ENCODE measurements at regions not wholly inside any gene's neighbourhood (a gene's known extent, or its start where the extent isn't known, plus 50 kb on each side); places are given as distances from the start of the nearest gene placed in this dataset.

- TF ChIP-seq POLR2A (IDR thresholded peaks at IDR 0.05) (no peak), POLR2AphosphoS5 (IDR thresholded peaks at IDR 0.05) (no peak), EP300 (IDR thresholded peaks at IDR 0.05; ENCODE audit: low read depth) (no peak), CTCF (IDR thresholded peaks at IDR 0.05) (no peak)
- H3K27me3 ChIP-seq, result no peaks in the 10 kb centered on the region
- H3K4me1 ChIP-seq, result no peaks in the 10 kb centered on the region
- H3K4me3 ChIP-seq, result no peak overlapping the region
- no peaks in the 10 kb centered on the region for H3K36me3 ChIP-seq
- in situ Hi-C loops (cut with MboI; ENCODE audit: low pct_ligation_motif_present in 1 of 4, low pct_unique_long_range_greater_than_20kb in 1 of 4, low sequenced_read_pairs in 3 of 4), result no loop called here
- intact Hi-C loops (cut with DNase I; ENCODE audit: low total_unique reads), result no loop called here
- no peak for DNase-seq
- H3K27ac ChIP-seq, result no peak overlapping the region
- WGBS, 2 donors (ENCODE audit: low coverage in 1 of 2), result 60 to 76% methylated on average over 1 of the region's 1 CpG
- H3K9me3 ChIP-seq, result no peaks in the 10 kb centered on the region
Measured at GRCh38 chr2:60029566-60029883, 523.9 kb downstream of the BCL11A start.

DNA sequence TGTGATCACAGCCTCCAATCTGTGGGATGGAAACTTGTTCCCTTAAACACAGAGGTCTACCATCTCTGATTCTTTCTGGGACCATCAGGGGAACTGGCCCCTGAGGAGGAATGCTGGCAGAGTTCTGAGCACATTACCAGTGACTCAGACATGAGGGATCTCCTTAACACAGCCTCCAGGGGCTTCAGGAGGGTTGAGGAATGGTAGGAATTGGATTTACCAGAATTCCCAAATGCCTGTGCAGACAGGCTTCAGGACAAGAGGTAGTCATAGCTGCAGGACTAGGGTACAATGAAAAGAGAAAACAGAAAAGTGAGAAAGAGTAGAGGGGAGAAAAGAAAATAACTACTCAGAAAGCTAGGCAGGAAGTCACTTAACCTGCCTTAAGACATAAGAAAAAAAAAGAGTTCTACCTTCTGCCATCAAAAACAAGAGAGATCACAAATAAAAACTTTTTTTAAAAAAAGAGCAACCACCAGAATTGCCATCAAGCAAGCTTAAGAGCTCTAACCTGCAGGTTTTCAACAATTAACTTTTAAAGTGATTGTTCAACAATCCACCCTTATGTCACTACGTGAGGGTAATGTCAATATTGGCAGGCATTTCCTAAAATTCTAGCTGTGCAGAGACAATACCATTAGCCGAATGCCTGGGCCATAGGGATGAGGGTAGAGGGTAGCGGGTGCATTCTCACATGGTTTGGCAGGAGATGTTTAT is 524.4 kb downstream of the BCL11A start:
- Histone ChIP-seq H3K36me3 (no peaks in the 10 kb centered on the region), H3K4me3 (no peak overlapping the region), H3K4me1 (no peaks in the 10 kb centered on the region), H3K27ac (no peak overlapping the region), H3K27me3 (no peaks in the 10 kb centered on the region), H3K9me3 (no peaks in the 10 kb centered on the region)
- no peak for DNase-seq
- TF ChIP-seq EP300 (IDR thresholded peaks at IDR 0.05; ENCODE audit: low read depth) (no peak), POLR2A (IDR thresholded peaks at IDR 0.05) (no peak), CTCF (IDR thresholded peaks at IDR 0.05) (no peak), POLR2AphosphoS5 (IDR thresholded peaks at IDR 0.05) (no peak)
- intact Hi-C loops (cut with DNase I; ENCODE audit: low total_unique reads), result no loop called here
- in situ Hi-C loops (cut with MboI; ENCODE audit: low pct_ligation_motif_present in 1 of 4, low pct_unique_long_range_greater_than_20kb in 1 of 4, low sequenced_read_pairs in 3 of 4), result no loop called here
- 19 to 34% methylated on average over 2 to 3 of the region's 3 CpGs for WGBS, 2 donors (ENCODE audit: low coverage in 1 of 2)

DNA sequence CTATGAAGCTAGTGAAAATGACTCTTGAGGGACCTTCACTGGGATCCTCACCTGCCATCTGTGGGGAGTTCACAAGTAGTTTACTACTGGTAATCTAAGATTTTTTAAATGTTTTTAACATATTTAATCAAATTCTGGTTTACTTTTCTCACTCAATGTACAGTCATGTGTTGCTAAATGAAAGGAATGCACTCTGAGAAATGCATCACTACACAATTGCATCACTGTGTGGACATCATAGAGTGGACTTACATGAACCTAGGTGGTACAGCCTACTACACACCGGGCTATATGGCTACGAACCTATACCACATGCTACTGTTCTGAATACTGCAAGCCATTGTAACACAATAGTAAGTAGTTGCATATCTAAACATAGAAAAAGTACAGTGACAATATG is 528.0 kb downstream of the BCL11A start:
- Histone ChIP-seq H3K27me3 (no peaks in the 10 kb centered on the region), H3K27ac (no peak overlapping the region), H3K4me1 (no peaks in the 10 kb centered on the region), H3K4me3 (no peak overlapping the region), H3K36me3 (no peaks in the 10 kb centered on the region), H3K9me3 (no peaks in the 10 kb centered on the region)
- in situ Hi-C loops (cut with MboI; ENCODE audit: low pct_ligation_motif_present in 1 of 4, low pct_unique_long_range_greater_than_20kb in 1 of 4, low sequenced_read_pairs in 3 of 4) (no loop called here), intact Hi-C loops (cut with DNase I; ENCODE audit: low total_unique reads) (no loop called here)
- WGBS, 2 donors (ENCODE audit: low coverage in 1 of 2), result 97 to 100% methylated on average over 2 of the region's 2 CpGs
- no peak for DNase-seq
- TF ChIP-seq POLR2AphosphoS5 (IDR thresholded peaks at IDR 0.05), result no peak
- no peak for TF ChIP-seq CTCF (IDR thresholded peaks at IDR 0.05)
- TF ChIP-seq POLR2A (IDR thresholded peaks at IDR 0.05), result no peak
- TF ChIP-seq EP300 (IDR thresholded peaks at IDR 0.05; ENCODE audit: low read depth), result no peak

DNA sequence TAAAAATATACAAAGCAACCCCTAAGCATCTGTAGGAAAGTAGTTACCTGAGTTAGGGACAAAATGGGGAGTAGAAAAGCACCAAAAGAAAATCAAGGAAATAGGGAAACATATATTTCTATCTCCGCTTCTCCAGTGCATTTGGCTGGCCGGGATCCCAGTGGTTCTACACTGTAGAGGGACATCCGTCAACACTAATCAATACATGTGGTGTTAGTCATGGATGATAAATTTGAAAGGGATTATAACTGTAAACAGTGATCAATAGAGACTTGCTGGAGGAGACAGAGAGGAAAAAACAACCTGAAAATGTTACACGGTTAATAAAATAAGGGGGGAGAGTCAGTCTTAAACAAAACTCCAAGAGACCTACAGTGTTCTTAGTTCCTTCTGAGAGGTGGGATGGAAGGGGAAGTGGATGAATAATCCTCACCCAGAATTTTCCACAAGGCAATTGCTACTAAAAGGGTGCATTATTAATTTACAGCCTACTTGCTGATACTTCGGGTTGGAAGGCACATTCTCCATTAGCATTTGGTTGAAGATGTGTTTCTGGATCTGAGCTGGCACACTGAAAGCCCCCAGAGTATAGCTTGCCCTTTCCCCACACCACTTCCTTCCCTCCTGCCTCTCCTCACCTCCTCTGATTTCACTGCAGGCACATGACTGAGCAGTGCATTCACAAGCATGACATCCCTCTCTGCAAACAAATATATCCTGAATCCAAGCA is 530.0 kb downstream of the BCL11A start:
- in situ Hi-C loops (cut with MboI; ENCODE audit: low pct_ligation_motif_present in 1 of 4, low pct_unique_long_range_greater_than_20kb in 1 of 4, low sequenced_read_pairs in 3 of 4), result no loop called here
- Histone ChIP-seq H3K27me3 (no peaks in the 10 kb centered on the region), H3K4me3 (no peak overlapping the region), H3K36me3 (no peaks in the 10 kb centered on the region), H3K9me3 (no peaks in the 10 kb centered on the region), H3K27ac (no peak overlapping the region), H3K4me1 (no peaks in the 10 kb centered on the region)
- DNase-seq, result no peak
- intact Hi-C loops (cut with DNase I; ENCODE audit: low total_unique reads), result no loop called here
- WGBS, 2 donors (ENCODE audit: low coverage in 1 of 2), result 78 to 81% methylated on average over 5 of the region's 5 CpGs
- no peak for TF ChIP-seq POLR2AphosphoS5 (IDR thresholded peaks at IDR 0.05)
- TF ChIP-seq CTCF (IDR thresholded peaks at IDR 0.05), result no peak
- TF ChIP-seq POLR2A (IDR thresholded peaks at IDR 0.05), result no peak
- TF ChIP-seq EP300 (IDR thresholded peaks at IDR 0.05; ENCODE audit: low read depth), result no peak

Measured in transverse colon (tissue), 4 donors.